Activated CD8-positive, alpha-beta T cell treated with anti-CD3 and anti-CD28 coated beads for 36 hours (primary cell): ENCODE measurements at regions not wholly inside any gene's neighbourhood (a gene's known extent, or its start where the extent isn't known, plus 50 kb on each side); places are given as distances from the start of the nearest gene placed in this dataset.

ENCODE experiments used
- ATAC-seq: fragments of 200-7000 bp; cut with Tn5 transposase; one replicate; pipeline ENCODE4 v1.10.0; 2021; ENCODE audit warnings: mild to moderate bottlenecking, moderate library complexity
- CTCF ChIA-PET: fragments of 350-600 bp; sonication (Branson Sonifier 250); formaldehyde crosslinking; loops from one replicate; lab custom pipeline; 2021; ENCODE audit warnings: antibody characterized with exemption; lab: Charles Lee
- POLR2A ChIA-PET: fragments of 350-600 bp; sonication (Branson Sonifier 250); formaldehyde crosslinking; loops from one replicate; lab custom pipeline; 2021; ENCODE audit warnings: antibody characterized with exemption; lab: Charles Lee
- DNase-seq: peaks from one replicate; pipeline ENCODE4 v3.0.0-alpha.2; 2020
- H3K27ac Mint-ChIP-seq: one replicate; pipeline ENCODE4 v1.8.0; 2021; ENCODE audit warnings: mild to moderate bottlenecking, mixed read lengths
- H3K27me3 Mint-ChIP-seq: one replicate; pipeline ENCODE4 v1.8.0; 2021; ENCODE audit warnings: mixed read lengths
- H3K36me3 Mint-ChIP-seq: one replicate; pipeline ENCODE4 v1.8.0; 2021; ENCODE audit warnings: low read depth, mixed read lengths
- H3K4me1 Mint-ChIP-seq: one replicate; pipeline ENCODE4 v1.8.0; 2021; ENCODE audit warnings: low read depth, mixed read lengths
- H3K4me3 Mint-ChIP-seq: one replicate; pipeline ENCODE4 v1.8.0; 2021; ENCODE audit warnings: mild to moderate bottlenecking, moderate library complexity, mixed read lengths
- H3K9me3 Mint-ChIP-seq: one replicate; pipeline ENCODE4 v1.8.0; 2021; ENCODE audit warnings: mixed read lengths
- intact Hi-C: fragments of 100-400 bp; cut with micrococcal nuclease; formaldehyde crosslinking; loops from one replicate; pipeline ENCODE4 v1.10.0; 2022
- TF ChIP-seq, protein P1 (sequence below): fragments of 200-600 bp; IDR thresholded peaks from one replicate; pipeline ENCODE4 v1.8.0; 2022; ENCODE audit warnings: antibody characterized with exemption, mild to moderate bottlenecking

- CTCF ChIA-PET: interaction anchor here (1.1 kb wide), 1 partner anchor 387 kb away, joined by 3 read pairs; no protein-coding TSS in a partner anchor
- H3K36me3 Mint-ChIP-seq: no peaks in the 10 kb centered on the region
- H3K27ac Mint-ChIP-seq: no peak overlapping the region
- no peak for DNase-seq
- TF ChIP-seq, protein P1, sequence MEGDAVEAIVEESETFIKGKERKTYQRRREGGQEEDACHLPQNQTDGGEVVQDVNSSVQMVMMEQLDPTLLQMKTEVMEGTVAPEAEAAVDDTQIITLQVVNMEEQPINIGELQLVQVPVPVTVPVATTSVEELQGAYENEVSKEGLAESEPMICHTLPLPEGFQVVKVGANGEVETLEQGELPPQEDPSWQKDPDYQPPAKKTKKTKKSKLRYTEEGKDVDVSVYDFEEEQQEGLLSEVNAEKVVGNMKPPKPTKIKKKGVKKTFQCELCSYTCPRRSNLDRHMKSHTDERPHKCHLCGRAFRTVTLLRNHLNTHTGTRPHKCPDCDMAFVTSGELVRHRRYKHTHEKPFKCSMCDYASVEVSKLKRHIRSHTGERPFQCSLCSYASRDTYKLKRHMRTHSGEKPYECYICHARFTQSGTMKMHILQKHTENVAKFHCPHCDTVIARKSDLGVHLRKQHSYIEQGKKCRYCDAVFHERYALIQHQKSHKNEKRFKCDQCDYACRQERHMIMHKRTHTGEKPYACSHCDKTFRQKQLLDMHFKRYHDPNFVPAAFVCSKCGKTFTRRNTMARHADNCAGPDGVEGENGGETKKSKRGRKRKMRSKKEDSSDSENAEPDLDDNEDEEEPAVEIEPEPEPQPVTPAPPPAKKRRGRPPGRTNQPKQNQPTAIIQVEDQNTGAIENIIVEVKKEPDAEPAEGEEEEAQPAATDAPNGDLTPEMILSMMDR: no peak
- H3K9me3 Mint-ChIP-seq: no peaks in the 10 kb centered on the region
- no peak overlapping the region for H3K4me3 Mint-ChIP-seq
- no peaks in the 10 kb centered on the region for H3K4me1 Mint-ChIP-seq
- POLR2A ChIA-PET: no interaction called here
- H3K27me3 Mint-ChIP-seq: peaks cover 2% of the 10 kb centered on the region
- intact Hi-C loops: no loop called here
- ATAC-seq: no peak
Measured at GRCh38 chr3:152056073-152056472, 182.6 kb downstream of the SUCNR1 start.

GRCh38 chr3:152056481-152056880, 183.0 kb downstream of the SUCNR1 start:
- H3K27me3 Mint-ChIP-seq: peaks cover 2% of the 10 kb centered on the region
- intact Hi-C loops: no loop called here
- H3K4me3 Mint-ChIP-seq: no peak overlapping the region
- TF ChIP-seq, protein P1: no peak
- no peaks in the 10 kb centered on the region for H3K36me3 Mint-ChIP-seq
- CTCF ChIA-PET: interaction anchor here (1.1 kb wide), 1 partner anchor 387 kb away, joined by 3 read pairs; no protein-coding TSS in a partner anchor
- no peaks in the 10 kb centered on the region for H3K9me3 Mint-ChIP-seq
- POLR2A ChIA-PET: no interaction called here
- DNase-seq (no peak), ATAC-seq (no peak)
- H3K27ac Mint-ChIP-seq: no peak overlapping the region
- no peaks in the 10 kb centered on the region for H3K4me1 Mint-ChIP-seq

DNA sequence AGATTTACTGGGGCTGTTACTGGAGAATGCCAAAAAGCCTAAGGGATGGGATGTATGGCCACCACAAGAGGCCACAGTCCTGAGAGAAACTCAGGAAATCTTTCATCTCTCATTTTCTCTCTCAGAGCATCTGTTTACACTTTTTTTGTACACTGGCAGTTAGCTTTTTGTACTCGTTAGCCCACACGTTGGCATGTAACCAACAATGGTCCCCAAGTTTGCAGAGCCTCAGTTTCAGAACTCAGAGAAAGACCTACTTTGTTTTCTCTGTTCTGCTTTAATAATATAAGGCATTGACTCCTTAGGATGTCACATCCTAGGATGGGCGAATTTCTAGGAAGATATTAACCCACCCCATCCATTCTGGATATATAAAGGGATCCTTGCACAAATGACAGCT, 183.5 kb downstream of the SUCNR1 start:
- Mint-ChIP-seq H3K27ac (no peak overlapping the region), H3K4me3 (no peak overlapping the region), H3K27me3 (peaks cover under 1% of the 10 kb centered on the region), H3K36me3 (no peaks in the 10 kb centered on the region), H3K4me1 (no peaks in the 10 kb centered on the region), H3K9me3 (no peaks in the 10 kb centered on the region)
- ChIA-PET POLR2A (no interaction called here), CTCF (interaction anchor here (1.1 kb wide), 1 partner anchor 387 kb away, joined by 3 read pairs; no protein-coding TSS in a partner anchor)
- no peak for ATAC-seq
- intact Hi-C loops: no loop called here
- DNase-seq: no peak
- TF ChIP-seq, protein P1: no peak

DNA sequence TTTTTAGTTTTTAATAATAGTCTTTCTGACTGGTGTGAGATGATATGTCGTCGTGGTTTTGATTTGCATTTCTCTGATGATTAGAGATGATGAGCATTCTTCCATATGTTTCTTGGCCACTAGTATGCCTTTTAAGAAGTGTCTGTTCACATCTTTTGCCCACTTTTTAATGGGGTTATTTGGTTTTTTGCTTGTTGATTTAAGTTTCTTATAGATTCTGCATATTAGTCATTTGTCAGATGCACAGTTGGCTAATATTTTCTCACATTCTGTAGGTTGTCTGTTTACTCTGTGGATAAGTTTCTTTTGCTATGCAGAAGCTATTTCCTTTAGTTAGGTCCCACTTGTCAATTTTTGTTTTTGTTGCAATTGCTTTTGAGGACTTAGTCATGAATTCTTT, 185.4 kb downstream of the SUCNR1 start:
- H3K27ac Mint-ChIP-seq: no peak overlapping the region
- no peak for ATAC-seq
- POLR2A ChIA-PET: no interaction called here

GRCh38 chr3:152060701-152061100, 187.3 kb downstream of the SUCNR1 start:
- TF ChIP-seq, protein P1: no peak
- Mint-ChIP-seq H3K36me3 (no peaks in the 10 kb centered on the region), H3K9me3 (no peaks in the 10 kb centered on the region), H3K4me3 (no peak overlapping the region), H3K27me3 (no peaks in the 10 kb centered on the region), H3K4me1 (no peaks in the 10 kb centered on the region), H3K27ac (no peak overlapping the region)
- DNase-seq (no peak), ATAC-seq (no peak)
- intact Hi-C loops: no loop called here
- POLR2A ChIA-PET: no interaction called here
- CTCF ChIA-PET: interaction anchor here (2.3 kb wide), 1 partner anchor 11 kb away, joined by 7 read pairs; no protein-coding TSS in a partner anchor

More for the DNA sequence above, 185.4 kb downstream of the SUCNR1 start:
- TF ChIP-seq, protein P1: no peak
- H3K36me3 Mint-ChIP-seq: no peaks in the 10 kb centered on the region
- CTCF ChIA-PET: no interaction called here
- intact Hi-C loops: no loop called here
- no peaks in the 10 kb centered on the region for H3K4me1 Mint-ChIP-seq
- no peaks in the 10 kb centered on the region for H3K27me3 Mint-ChIP-seq
- H3K4me3 Mint-ChIP-seq: no peak overlapping the region
- DNase-seq: no peak
- no peaks in the 10 kb centered on the region for H3K9me3 Mint-ChIP-seq
